K562 (cell line): ENCODE measurements at regions not wholly inside any gene's neighbourhood (a gene's known extent, or its start where the extent isn't known, plus 50 kb on each side); places are given as distances from the start of the nearest gene placed in this dataset.

ENCODE experiments used
- ATAC-seq: fragments of 200-7000 bp; cut with Tn5 transposase; 3 replicates; pipeline ENCODE4 v1.9.1; 2020; ENCODE audit warnings: moderate library complexity
- BruUV-seq: library from RNA; stranded (reverse); fragments of 400-500 nt; replicated peaks from 2 replicates; lab custom pipeline; 2021; lab: Mats Ljungman, UMichigan
- CTCF ChIA-PET: fragments of 300-600 bp; formaldehyde crosslinking; extraction: SDS; loops from one replicate; lab custom pipeline; 2021; ENCODE audit warnings: low intra/inter-chr PET ratio; lab: Yijun Ruan, JAX
- POLR2A ChIA-PET: fragments of 300-600, 350-650 bp; sonication (Branson Sonifier 250); formaldehyde crosslinking; extraction: SDS; loops from one replicate; lab custom pipeline; 2021; ENCODE audit warnings: antibody characterized with exemption, inconsistent platforms; lab: Yijun Ruan, JAX
- DNase-seq, 4 experiments: peaks; one replicate each; pipeline versions ENCODE4 v3.0.0 to v3.0.0-alpha.2; 2011 to 2018; ENCODE audit warnings: low spot score in 3 of 4, mixed read lengths in 3 of 4; ENCODE audit errors: extremely low read depth in 1 of 4
- FAIRE-seq: peaks from 2 replicates; lab custom pipeline; 2011; peaks lifted over from hg19 to GRCh38; lab: Jason Lieb, UNC
- H2AFZ ChIP-seq: 2 replicates; pipeline ENCODE4 v1.6.0; 2011; ENCODE audit warnings: low read depth, low read length, control low read depth, inconsistent platforms
- H3K27ac ChIP-seq: fragments of 200-600 bp; 3 replicates; pipeline ENCODE4 v1.8.0; 2011; ENCODE audit warnings: low read depth, mild to moderate bottlenecking, control low read depth, inconsistent platforms, low read length, moderate library complexity, mixed read lengths; ENCODE audit errors: extremely low read depth
- H3K27me3 ChIP-seq, 2 experiments: fragments of 300-600 bp in 1 of 2; 2 replicates in 1 of 2; 3 replicates in 1 of 2; pipeline versions ENCODE4 v1.6.0 to v1.8.0; 2011; ENCODE audit warnings: inconsistent platforms in 2 of 2, low read length in 2 of 2, mild to moderate bottlenecking in 1 of 2, mixed read lengths in 1 of 2, moderate library complexity in 1 of 2; ENCODE audit not compliant: control insufficient read depth in 2 of 2, insufficient read depth in 2 of 2
- H3K36me3 ChIP-seq: fragments of 300-600 bp; 3 replicates; pipeline ENCODE4 v1.8.0; 2011; ENCODE audit warnings: mild to moderate bottlenecking, low read length, inconsistent platforms; ENCODE audit not compliant: control insufficient read depth, insufficient read depth
- H3K4me1 ChIP-seq, 2 experiments: fragments of 200-600 bp in 1 of 2; replicated peaks in 1 of 2; 2 replicates in 1 of 2; 3 replicates in 1 of 2; pipeline versions ENCODE4 v1.5.1 to v1.8.0; 2011; ENCODE audit warnings: inconsistent platforms in 2 of 2, low read length in 2 of 2, mild to moderate bottlenecking in 1 of 2, mixed read lengths in 1 of 2, moderate library complexity in 1 of 2; ENCODE audit not compliant: control insufficient read depth in 2 of 2, insufficient read depth in 2 of 2
- H3K4me2 ChIP-seq: 2 replicates; pipeline ENCODE4 v1.6.1; 2011; ENCODE audit warnings: low read length, control low read depth, inconsistent platforms, mixed read lengths; ENCODE audit not compliant: insufficient read depth
- H3K4me3 ChIP-seq: fragments of 200-600 bp; sonication (generic), shearing (Covaris generic); 2 replicates; pipeline ENCODE4 v1.5.1; 2016; ENCODE audit warnings: control low read depth, inconsistent platforms
- H3K79me2 ChIP-seq: fragments of 200-600 bp; 3 replicates; pipeline ENCODE4 v1.8.0; 2011; ENCODE audit warnings: low read length, inconsistent platforms; ENCODE audit not compliant: control insufficient read depth, insufficient read depth
- H3K9ac ChIP-seq, 2 experiments: 2 replicates each; pipeline versions ENCODE4 v1.6.0 to v1.6.1; 2011; ENCODE audit warnings: low read depth in 2 of 2, low read length in 2 of 2, control low read depth in 1 of 2, inconsistent platforms in 1 of 2, mild to moderate bottlenecking in 1 of 2, mixed read lengths in 1 of 2; ENCODE audit not compliant: insufficient read depth in 1 of 2
- H3K9me1 ChIP-seq: one replicate; pipeline ENCODE4 v1.6.0; 2011; ENCODE audit warnings: inconsistent platforms, mild to moderate bottlenecking, low read length, moderate library complexity; ENCODE audit not compliant: control insufficient read depth, insufficient read depth
- H3K9me3 ChIP-seq: replicated peaks from 2 replicates; pipeline ENCODE4 v1.5.1; 2011; ENCODE audit warnings: low read depth, low read length, inconsistent platforms; ENCODE audit not compliant: control insufficient read depth, insufficient read depth
- H4K20me1 ChIP-seq: replicated peaks from 2 replicates; pipeline ENCODE4 v1.6.1; 2011; ENCODE audit warnings: low read length, inconsistent platforms, mixed read lengths; ENCODE audit not compliant: control insufficient read depth, insufficient read depth
- FOXJ2 ChIP-seq: fragments of 200-800 bp; sonication (Bioruptor generic); IDR thresholded peaks from 2 replicates; pipeline ENCODE4 v1.6.1; 2016; ENCODE audit warnings: missing genetic modification characterization, missing compliant biosample characterization
- GABPB1 ChIP-seq: sonication (generic); formaldehyde crosslinking; IDR thresholded peaks from 2 replicates; pipeline ENCODE4 v1.8.0; 2022; ENCODE audit warnings: mild to moderate bottlenecking, missing genetic modification reagents
- GTF2A2 ChIP-seq: IDR thresholded peaks from 2 replicates; pipeline ENCODE4 v1.6.1; 2016; ENCODE audit warnings: mild to moderate bottlenecking, missing genetic modification characterization, missing compliant biosample characterization
- IRF2 ChIP-seq: sonication (generic); formaldehyde crosslinking; IDR thresholded peaks from 2 replicates; pipeline ENCODE4 v1.8.1; 2022; ENCODE audit warnings: mild to moderate bottlenecking, missing genetic modification reagents
- MCM3 ChIP-seq: fragments of 450-650 bp; IDR thresholded peaks from 2 replicates; pipeline ENCODE4 v1.6.1; 2016
- MEF2D ChIP-seq: conservative IDR thresholded peaks from 2 replicates; pipeline ENCODE4 v1.6.1; 2016; ENCODE audit warnings: low read depth, missing genetic modification characterization, missing compliant biosample characterization
- PHF8 ChIP-seq: fragments of 200-600 bp; sonication (generic); IDR thresholded peaks from 2 replicates; pipeline ENCODE4 v1.6.1; 2012; ENCODE audit warnings: mixed run types, mild to moderate bottlenecking, inconsistent platforms, low read length, moderate library complexity, borderline replicate concordance
- TAF1 ChIP-seq: IDR thresholded peaks from 2 replicates; pipeline ENCODE4 v1.6.1; 2011; ENCODE audit warnings: mild to moderate bottlenecking, low read length, moderate library complexity; ENCODE audit not compliant: insufficient read depth, control insufficient read depth, severe bottlenecking; ENCODE audit errors: extremely low read depth
- ZBTB7A ChIP-seq: IDR thresholded peaks from 2 replicates; pipeline ENCODE4 v1.6.1; 2011; ENCODE audit warnings: low read depth, mild to moderate bottlenecking, low read length, moderate library complexity, borderline replicate concordance; ENCODE audit not compliant: control insufficient read depth
- ZNF146 ChIP-seq: IDR thresholded peaks from one replicate; pipeline ENCODE4 v1.6.1; 2018; ENCODE audit warnings: missing compliant biosample characterization; ENCODE audit not compliant: unreplicated experiment
- WGBS: fragments of 100-300 bp; shearing (Covaris generic); methylation state at CpG from one replicate; pipeline ENCODE4 v1.1.6; 2016; ENCODE audit warnings: low coverage, mixed read lengths; ENCODE audit not compliant: insufficient coverage; ENCODE audit errors: missing lambda C conversion rate; 5-methylcytosine and 5-hydroxymethylcytosine counted together
- in situ Hi-C: fragments of 300-500 bp; cut with MboI; formaldehyde crosslinking; loops from 4 replicates; pipeline ENCODE4 v1.15.0; 2018; ENCODE audit warnings: inconsistent platforms, mixed read lengths
- intact Hi-C: fragments of 100-400 bp; cut with micrococcal nuclease; formaldehyde crosslinking; loops from 2 replicates; pipeline ENCODE4 v1.14.2; 2022
- TF ChIP-seq, protein P1 (sequence below), 2 experiments: fragments of 450-650 bp; formaldehyde crosslinking in 1 of 2; IDR thresholded peaks; 2 replicates each; pipeline versions ENCODE4 v1.4.0 to v1.6.1; 2014 to 2020; ENCODE audit warnings: mild to moderate bottlenecking in 2 of 2, borderline replicate concordance in 1 of 2, low read depth in 1 of 2
- TF ChIP-seq, protein P2 (sequence below): sonication (generic); formaldehyde crosslinking; IDR thresholded peaks from 2 replicates; pipeline ENCODE4 v1.8.1; 2022; ENCODE audit warnings: missing genetic modification reagents
- TF ChIP-seq, protein P3 (sequence below): fragments of 450-650 bp; formaldehyde crosslinking; conservative IDR thresholded peaks from 2 replicates; pipeline ENCODE4 v1.4.0; 2022; ENCODE audit warnings: mild to moderate bottlenecking, missing genetic modification characterization

DNA sequence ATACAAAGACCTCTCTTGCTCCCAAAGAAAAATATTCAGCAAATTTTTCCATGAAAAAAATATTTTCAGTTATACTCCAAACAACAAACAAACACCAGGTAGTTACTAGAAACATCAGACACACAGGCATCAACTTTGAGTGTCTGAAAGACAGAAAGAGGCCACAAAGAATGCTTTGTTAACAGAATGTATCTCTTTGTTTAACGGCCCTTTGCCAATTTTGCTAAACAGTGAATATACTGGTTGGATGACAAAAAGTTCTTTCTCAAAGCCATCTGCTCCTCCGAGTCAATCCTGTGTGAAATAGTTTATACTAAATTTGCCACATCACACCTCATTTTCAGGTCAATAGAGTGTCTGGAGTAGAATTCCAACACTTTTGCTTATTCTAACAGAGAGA lies 216.7 kb upstream of the PHF14 start:
- POLR2A ChIA-PET = no interaction called here
- WGBS = 43% methylated on average over 2 of the region's 2 CpGs
- TF ChIP-seq MEF2D (tag) = no peak
- no peak for TF ChIP-seq ZNF146
- TF ChIP-seq IRF2 (CRISPR knock-in tag) = no peak
- TF ChIP-seq ZBTB7A = no peak
- no peak for TF ChIP-seq TAF1
- no peak for TF ChIP-seq PHF8
- TF ChIP-seq, protein P1, sequence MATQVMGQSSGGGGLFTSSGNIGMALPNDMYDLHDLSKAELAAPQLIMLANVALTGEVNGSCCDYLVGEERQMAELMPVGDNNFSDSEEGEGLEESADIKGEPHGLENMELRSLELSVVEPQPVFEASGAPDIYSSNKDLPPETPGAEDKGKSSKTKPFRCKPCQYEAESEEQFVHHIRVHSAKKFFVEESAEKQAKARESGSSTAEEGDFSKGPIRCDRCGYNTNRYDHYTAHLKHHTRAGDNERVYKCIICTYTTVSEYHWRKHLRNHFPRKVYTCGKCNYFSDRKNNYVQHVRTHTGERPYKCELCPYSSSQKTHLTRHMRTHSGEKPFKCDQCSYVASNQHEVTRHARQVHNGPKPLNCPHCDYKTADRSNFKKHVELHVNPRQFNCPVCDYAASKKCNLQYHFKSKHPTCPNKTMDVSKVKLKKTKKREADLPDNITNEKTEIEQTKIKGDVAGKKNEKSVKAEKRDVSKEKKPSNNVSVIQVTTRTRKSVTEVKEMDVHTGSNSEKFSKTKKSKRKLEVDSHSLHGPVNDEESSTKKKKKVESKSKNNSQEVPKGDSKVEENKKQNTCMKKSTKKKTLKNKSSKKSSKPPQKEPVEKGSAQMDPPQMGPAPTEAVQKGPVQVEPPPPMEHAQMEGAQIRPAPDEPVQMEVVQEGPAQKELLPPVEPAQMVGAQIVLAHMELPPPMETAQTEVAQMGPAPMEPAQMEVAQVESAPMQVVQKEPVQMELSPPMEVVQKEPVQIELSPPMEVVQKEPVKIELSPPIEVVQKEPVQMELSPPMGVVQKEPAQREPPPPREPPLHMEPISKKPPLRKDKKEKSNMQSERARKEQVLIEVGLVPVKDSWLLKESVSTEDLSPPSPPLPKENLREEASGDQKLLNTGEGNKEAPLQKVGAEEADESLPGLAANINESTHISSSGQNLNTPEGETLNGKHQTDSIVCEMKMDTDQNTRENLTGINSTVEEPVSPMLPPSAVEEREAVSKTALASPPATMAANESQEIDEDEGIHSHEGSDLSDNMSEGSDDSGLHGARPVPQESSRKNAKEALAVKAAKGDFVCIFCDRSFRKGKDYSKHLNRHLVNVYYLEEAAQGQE (IDR thresholded peaks at IDR 0.05; ENCODE audit: borderline replicate concordance) = no peak
- TF ChIP-seq, protein P1 (CRISPR knock-in tag; IDR thresholded peaks at IDR 0.05; ENCODE audit: low read depth) = no peak
- TF ChIP-seq MCM3 = no peak
- TF ChIP-seq, protein P2, sequence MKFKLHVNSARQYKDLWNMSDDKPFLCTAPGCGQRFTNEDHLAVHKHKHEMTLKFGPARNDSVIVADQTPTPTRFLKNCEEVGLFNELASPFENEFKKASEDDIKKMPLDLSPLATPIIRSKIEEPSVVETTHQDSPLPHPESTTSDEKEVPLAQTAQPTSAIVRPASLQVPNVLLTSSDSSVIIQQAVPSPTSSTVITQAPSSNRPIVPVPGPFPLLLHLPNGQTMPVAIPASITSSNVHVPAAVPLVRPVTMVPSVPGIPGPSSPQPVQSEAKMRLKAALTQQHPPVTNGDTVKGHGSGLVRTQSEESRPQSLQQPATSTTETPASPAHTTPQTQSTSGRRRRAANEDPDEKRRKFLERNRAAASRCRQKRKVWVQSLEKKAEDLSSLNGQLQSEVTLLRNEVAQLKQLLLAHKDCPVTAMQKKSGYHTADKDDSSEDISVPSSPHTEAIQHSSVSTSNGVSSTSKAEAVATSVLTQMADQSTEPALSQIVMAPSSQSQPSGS (CRISPR knock-in tag) = no peak
- no peak for TF ChIP-seq GTF2A2 (tag)
- TF ChIP-seq FOXJ2 (tag) = no peak
- TF ChIP-seq GABPB1 (CRISPR knock-in tag) = no peak
- TF ChIP-seq, protein P3, sequence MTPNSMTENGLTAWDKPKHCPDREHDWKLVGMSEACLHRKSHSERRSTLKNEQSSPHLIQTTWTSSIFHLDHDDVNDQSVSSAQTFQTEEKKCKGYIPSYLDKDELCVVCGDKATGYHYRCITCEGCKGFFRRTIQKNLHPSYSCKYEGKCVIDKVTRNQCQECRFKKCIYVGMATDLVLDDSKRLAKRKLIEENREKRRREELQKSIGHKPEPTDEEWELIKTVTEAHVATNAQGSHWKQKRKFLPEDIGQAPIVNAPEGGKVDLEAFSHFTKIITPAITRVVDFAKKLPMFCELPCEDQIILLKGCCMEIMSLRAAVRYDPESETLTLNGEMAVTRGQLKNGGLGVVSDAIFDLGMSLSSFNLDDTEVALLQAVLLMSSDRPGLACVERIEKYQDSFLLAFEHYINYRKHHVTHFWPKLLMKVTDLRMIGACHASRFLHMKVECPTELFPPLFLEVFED (CRISPR knock-in tag) = no peak

More for the DNA sequence above, 216.7 kb upstream of the PHF14 start:
- peaks cover 95% of the 10 kb centered on the region for H3K79me2 ChIP-seq
- intact Hi-C loops = no loop called here
- FAIRE-seq (no peak), ATAC-seq (no peak), DNase-seq (no peak)
- H3K27me3 ChIP-seq = no peaks in the 10 kb centered on the region
- no TSS peak for BruUV-seq
- H3K36me3 ChIP-seq = peaks cover 38% of the 10 kb centered on the region
- in situ Hi-C loops = no loop called here
- no peaks in the 10 kb centered on the region; a peak in 1 of 5 replicates for H3K4me1 ChIP-seq
- peaks cover 16% of the 10 kb centered on the region for H3K9me3 ChIP-seq
- H3K27ac ChIP-seq = no peak overlapping the region
- no peaks in the 10 kb centered on the region for H3K9me1 ChIP-seq
- CTCF ChIA-PET = no interaction called here
- no peak overlapping the region for H3K4me3 ChIP-seq
- H4K20me1 ChIP-seq = no peaks in the 10 kb centered on the region
- H2AFZ ChIP-seq = no peak overlapping the region
- no peak overlapping the region for H3K4me2 ChIP-seq
- no peak overlapping the region for H3K9ac ChIP-seq
